HL-60 (cell line): ENCODE measurements at regions not wholly inside any gene's neighbourhood (a gene's known extent, or its start where the extent isn't known, plus 50 kb on each side); places are given as distances from the start of the nearest gene placed in this dataset.

Experiments used
- GABPA ChIP-seq: IDR thresholded peaks from 2 replicates; pipeline ENCODE4 v1.6.1; 2012; ENCODE audit warnings: low read depth
- POLR2AphosphoS5 ChIP-seq: IDR thresholded peaks from 2 replicates; pipeline ENCODE4 v1.6.1; 2012; ENCODE audit warnings: low read depth
- SPI1 ChIP-seq: IDR thresholded peaks from 2 replicates; pipeline ENCODE4 v1.6.1; 2012; ENCODE audit warnings: low read depth, mild to moderate bottlenecking, borderline replicate concordance
- TF ChIP-seq, protein P1 (sequence below): IDR thresholded peaks from one replicate; pipeline ENCODE4 v1.5.1; 2011; ENCODE audit warnings: low read length, control low read depth, inconsistent platforms; ENCODE audit not compliant: insufficient read depth
- TF ChIP-seq, protein P2 (sequence below): IDR thresholded peaks from 2 replicates; pipeline ENCODE4 v1.6.1; 2012; ENCODE audit warnings: low read depth; ENCODE audit not compliant: insufficient replicate concordance

GRCh38 chr13:109881961-109882558 lies 95.7 kb upstream of the IRS2 start:
- TF ChIP-seq, protein P1, sequence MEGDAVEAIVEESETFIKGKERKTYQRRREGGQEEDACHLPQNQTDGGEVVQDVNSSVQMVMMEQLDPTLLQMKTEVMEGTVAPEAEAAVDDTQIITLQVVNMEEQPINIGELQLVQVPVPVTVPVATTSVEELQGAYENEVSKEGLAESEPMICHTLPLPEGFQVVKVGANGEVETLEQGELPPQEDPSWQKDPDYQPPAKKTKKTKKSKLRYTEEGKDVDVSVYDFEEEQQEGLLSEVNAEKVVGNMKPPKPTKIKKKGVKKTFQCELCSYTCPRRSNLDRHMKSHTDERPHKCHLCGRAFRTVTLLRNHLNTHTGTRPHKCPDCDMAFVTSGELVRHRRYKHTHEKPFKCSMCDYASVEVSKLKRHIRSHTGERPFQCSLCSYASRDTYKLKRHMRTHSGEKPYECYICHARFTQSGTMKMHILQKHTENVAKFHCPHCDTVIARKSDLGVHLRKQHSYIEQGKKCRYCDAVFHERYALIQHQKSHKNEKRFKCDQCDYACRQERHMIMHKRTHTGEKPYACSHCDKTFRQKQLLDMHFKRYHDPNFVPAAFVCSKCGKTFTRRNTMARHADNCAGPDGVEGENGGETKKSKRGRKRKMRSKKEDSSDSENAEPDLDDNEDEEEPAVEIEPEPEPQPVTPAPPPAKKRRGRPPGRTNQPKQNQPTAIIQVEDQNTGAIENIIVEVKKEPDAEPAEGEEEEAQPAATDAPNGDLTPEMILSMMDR = no peak
- TF ChIP-seq POLR2AphosphoS5 (no peak), GABPA (no peak), SPI1 (no peak)
- TF ChIP-seq, protein P2, sequence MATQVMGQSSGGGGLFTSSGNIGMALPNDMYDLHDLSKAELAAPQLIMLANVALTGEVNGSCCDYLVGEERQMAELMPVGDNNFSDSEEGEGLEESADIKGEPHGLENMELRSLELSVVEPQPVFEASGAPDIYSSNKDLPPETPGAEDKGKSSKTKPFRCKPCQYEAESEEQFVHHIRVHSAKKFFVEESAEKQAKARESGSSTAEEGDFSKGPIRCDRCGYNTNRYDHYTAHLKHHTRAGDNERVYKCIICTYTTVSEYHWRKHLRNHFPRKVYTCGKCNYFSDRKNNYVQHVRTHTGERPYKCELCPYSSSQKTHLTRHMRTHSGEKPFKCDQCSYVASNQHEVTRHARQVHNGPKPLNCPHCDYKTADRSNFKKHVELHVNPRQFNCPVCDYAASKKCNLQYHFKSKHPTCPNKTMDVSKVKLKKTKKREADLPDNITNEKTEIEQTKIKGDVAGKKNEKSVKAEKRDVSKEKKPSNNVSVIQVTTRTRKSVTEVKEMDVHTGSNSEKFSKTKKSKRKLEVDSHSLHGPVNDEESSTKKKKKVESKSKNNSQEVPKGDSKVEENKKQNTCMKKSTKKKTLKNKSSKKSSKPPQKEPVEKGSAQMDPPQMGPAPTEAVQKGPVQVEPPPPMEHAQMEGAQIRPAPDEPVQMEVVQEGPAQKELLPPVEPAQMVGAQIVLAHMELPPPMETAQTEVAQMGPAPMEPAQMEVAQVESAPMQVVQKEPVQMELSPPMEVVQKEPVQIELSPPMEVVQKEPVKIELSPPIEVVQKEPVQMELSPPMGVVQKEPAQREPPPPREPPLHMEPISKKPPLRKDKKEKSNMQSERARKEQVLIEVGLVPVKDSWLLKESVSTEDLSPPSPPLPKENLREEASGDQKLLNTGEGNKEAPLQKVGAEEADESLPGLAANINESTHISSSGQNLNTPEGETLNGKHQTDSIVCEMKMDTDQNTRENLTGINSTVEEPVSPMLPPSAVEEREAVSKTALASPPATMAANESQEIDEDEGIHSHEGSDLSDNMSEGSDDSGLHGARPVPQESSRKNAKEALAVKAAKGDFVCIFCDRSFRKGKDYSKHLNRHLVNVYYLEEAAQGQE = no peak
